ENCODE measurements at regions not wholly inside any gene's neighbourhood (a gene's known extent, or its start where the extent isn't known, plus 50 kb on each side); places are given as distances from the start of the nearest gene placed in this dataset.

DNA sequence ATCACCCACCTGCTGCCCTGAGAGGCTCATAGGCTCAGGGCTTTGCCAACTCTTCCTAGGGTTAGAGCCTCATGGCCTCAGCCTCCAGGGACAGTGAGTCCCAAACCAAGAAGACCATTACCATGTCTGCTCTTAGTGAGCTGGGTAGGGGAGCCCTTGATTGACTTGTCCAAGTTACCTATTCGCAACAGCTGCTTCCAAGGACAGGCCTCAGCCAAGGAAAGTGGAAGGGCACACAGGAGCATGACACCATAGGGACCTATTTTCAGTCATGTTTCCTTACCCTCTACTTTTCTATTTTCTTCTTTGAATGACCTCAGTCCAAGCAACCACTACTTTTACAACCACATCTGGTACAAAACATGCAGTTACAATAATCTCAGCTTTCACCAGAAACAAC, 81.6 kb downstream of the LBH start:
- TF ChIP-seq, protein P1, sequence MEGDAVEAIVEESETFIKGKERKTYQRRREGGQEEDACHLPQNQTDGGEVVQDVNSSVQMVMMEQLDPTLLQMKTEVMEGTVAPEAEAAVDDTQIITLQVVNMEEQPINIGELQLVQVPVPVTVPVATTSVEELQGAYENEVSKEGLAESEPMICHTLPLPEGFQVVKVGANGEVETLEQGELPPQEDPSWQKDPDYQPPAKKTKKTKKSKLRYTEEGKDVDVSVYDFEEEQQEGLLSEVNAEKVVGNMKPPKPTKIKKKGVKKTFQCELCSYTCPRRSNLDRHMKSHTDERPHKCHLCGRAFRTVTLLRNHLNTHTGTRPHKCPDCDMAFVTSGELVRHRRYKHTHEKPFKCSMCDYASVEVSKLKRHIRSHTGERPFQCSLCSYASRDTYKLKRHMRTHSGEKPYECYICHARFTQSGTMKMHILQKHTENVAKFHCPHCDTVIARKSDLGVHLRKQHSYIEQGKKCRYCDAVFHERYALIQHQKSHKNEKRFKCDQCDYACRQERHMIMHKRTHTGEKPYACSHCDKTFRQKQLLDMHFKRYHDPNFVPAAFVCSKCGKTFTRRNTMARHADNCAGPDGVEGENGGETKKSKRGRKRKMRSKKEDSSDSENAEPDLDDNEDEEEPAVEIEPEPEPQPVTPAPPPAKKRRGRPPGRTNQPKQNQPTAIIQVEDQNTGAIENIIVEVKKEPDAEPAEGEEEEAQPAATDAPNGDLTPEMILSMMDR (conservative IDR thresholded peaks at IDR 0.05; ENCODE audit: low read length): no peak
- TF ChIP-seq EZH2phosphoT487 (IDR thresholded peaks at IDR 0.05; ENCODE audit: borderline replicate concordance, low read depth, low read length): no peak
